PC-9 (cell line): ENCODE measurements at regions not wholly inside any gene's neighbourhood (a gene's known extent, or its start where the extent isn't known, plus 50 kb on each side); places are given as distances from the start of the nearest gene placed in this dataset.

Experiments
- BruUV-seq: library from RNA; stranded (reverse); fragments of 400-500 nt; replicated peaks from 2 replicates; lab custom pipeline; 2021; lab: Mats Ljungman, UMichigan
- CTCF ChIA-PET: fragments of 300-600 bp; sonication (Branson Sonifier 250); formaldehyde crosslinking; loops from one replicate; lab custom pipeline; 2022; ENCODE audit warnings: antibody characterized with exemption; lab: Charles Lee
- POLR2A ChIA-PET: fragments of 300-600 bp; sonication (Branson Sonifier 250); formaldehyde crosslinking; loops from one replicate; lab custom pipeline; 2022; ENCODE audit warnings: antibody characterized with exemption; ENCODE audit not compliant: unreplicated experiment; lab: Charles Lee
- DNase-seq, 2 experiments: peaks; one replicate each; pipeline versions ENCODE4 v3.0.0 to v3.0.0-alpha.2; 2015 to 2022; ENCODE audit warnings: mixed read lengths in 1 of 2
- H2AFZ ChIP-seq: fragments of 200-600 bp; sonication (generic); 2 replicates; pipeline ENCODE4 v1.8.1; 2017; ENCODE audit warnings: antibody characterized with exemption
- H3F3A ChIP-seq: fragments of 200-600 bp; sonication (generic); 2 replicates; pipeline ENCODE4 v1.8.1; 2017; ENCODE audit warnings: antibody characterized with exemption, mild to moderate bottlenecking, low read depth; ENCODE audit not compliant: insufficient read depth
- H3K27ac ChIP-seq: fragments of 200-600 bp; sonication (generic); 2 replicates; pipeline ENCODE4 v1.6.1; 2016; ENCODE audit warnings: mixed run types
- H3K27me3 ChIP-seq: fragments of 200-600 bp; sonication (generic); 2 replicates; pipeline ENCODE4 v1.6.1; 2016; ENCODE audit warnings: low read depth, mixed run types; ENCODE audit not compliant: insufficient read depth
- H3K36me3 ChIP-seq: fragments of 200-600 bp; sonication (generic); 2 replicates; pipeline ENCODE4 v1.6.1; 2016; ENCODE audit warnings: low read depth, mixed run types
- H3K4me1 ChIP-seq: fragments of 200-600 bp; sonication (generic); replicated peaks from 2 replicates; pipeline ENCODE4 v1.6.1; 2016; ENCODE audit warnings: mixed run types; ENCODE audit not compliant: insufficient read depth
- H3K4me2 ChIP-seq: fragments of 200-600 bp; sonication (generic); 2 replicates; pipeline ENCODE4 v1.6.1; 2017; ENCODE audit warnings: mixed run types
- H3K4me3 ChIP-seq: fragments of 200-600 bp; sonication (generic); 2 replicates; pipeline ENCODE4 v1.6.1; 2016; ENCODE audit warnings: mixed run types
- H3K79me2 ChIP-seq: fragments of 200-600 bp; sonication (generic); 2 replicates; pipeline ENCODE4 v1.6.1; 2017; ENCODE audit warnings: low read depth, mixed run types
- H3K9me2 ChIP-seq: fragments of 200-600 bp; sonication (generic); 2 replicates; pipeline ENCODE4 v1.8.1; 2017; ENCODE audit warnings: mild to moderate bottlenecking; ENCODE audit not compliant: insufficient read depth
- H3K9me3 ChIP-seq: fragments of 200-600 bp; sonication (generic); 2 replicates; pipeline ENCODE4 v1.8.1; 2016; ENCODE audit warnings: low read depth; ENCODE audit not compliant: insufficient read depth
- H4K20me1 ChIP-seq: fragments of 200-600 bp; sonication (generic); 2 replicates; pipeline ENCODE4 v1.8.1; 2017; ENCODE audit not compliant: insufficient read depth
- CTCF ChIP-seq: fragments of 200-600 bp; sonication (generic); conservative IDR thresholded peaks from 2 replicates; pipeline ENCODE4 v1.6.1; 2017; ENCODE audit warnings: mixed run types, antibody characterized with exemption, mild to moderate bottlenecking, moderate library complexity
- EZH2 ChIP-seq: fragments of 200-600 bp; sonication (generic); IDR thresholded peaks from 2 replicates; pipeline ENCODE4 v1.8.0; 2017; ENCODE audit warnings: antibody characterized with exemption, low read depth
- intact Hi-C: fragments of 100-400 bp; cut with micrococcal nuclease; formaldehyde crosslinking; loops from one replicate; pipeline ENCODE4 v1.10.0; 2022; ENCODE audit not compliant: unreplicated experiment

- Histone ChIP-seq H4K20me1 (no peaks in the 10 kb centered on the region), H3K4me1 (no peaks in the 10 kb centered on the region), H3K9me3 (no peaks in the 10 kb centered on the region), H3K27me3 (peaks cover 4% of the 10 kb centered on the region; the same call in 1 of the 2 replicates), H3K4me2 (no peak overlapping the region), H3K27ac (no peak overlapping the region), H3K4me3 (no peak overlapping the region), H3K9me2 (no peaks in the 10 kb centered on the region), H3K36me3 (no peaks in the 10 kb centered on the region), H3F3A (no peaks in the 10 kb centered on the region), H3K79me2 (no peaks in the 10 kb centered on the region), H2AFZ (no peak overlapping the region)
- POLR2A ChIA-PET: no interaction called here
- CTCF ChIA-PET: no interaction called here
- DNase-seq: no peak
- intact Hi-C loops: no loop called here
- TF ChIP-seq CTCF: no peak
- no peak for TF ChIP-seq EZH2
- BruUV-seq: no TSS peak
Observed at GRCh38 chrX:55326985-55327384, 62.3 kb upstream of the PAGE3 start.

- intact Hi-C loops: no loop called here
- Histone ChIP-seq H3K9me2 (no peaks in the 10 kb centered on the region), H3K79me2 (no peaks in the 10 kb centered on the region), H3K27me3 (no peaks in the 10 kb centered on the region), H3K9me3 (no peaks in the 10 kb centered on the region), H3K36me3 (no peaks in the 10 kb centered on the region), H3K4me3 (no peak overlapping the region), H3K27ac (no peak overlapping the region), H3K4me1 (no peaks in the 10 kb centered on the region), H3F3A (no peaks in the 10 kb centered on the region), H2AFZ (no peak overlapping the region), H3K4me2 (no peak overlapping the region), H4K20me1 (no peaks in the 10 kb centered on the region)
- no peak for TF ChIP-seq CTCF
- no peak for TF ChIP-seq EZH2
- no peak for DNase-seq
- POLR2A ChIA-PET: no interaction called here
- no TSS peak for BruUV-seq
- CTCF ChIA-PET: no interaction called here
Observed at GRCh38 chrX:55335296-55335695, 70.6 kb upstream of the PAGE3 start.

- POLR2A ChIA-PET: no interaction called here
- BruUV-seq: no TSS peak
- H4K20me1 ChIP-seq: no peaks in the 10 kb centered on the region
- H3K9me2 ChIP-seq: no peaks in the 10 kb centered on the region
- no peaks in the 10 kb centered on the region for H3K79me2 ChIP-seq
- TF ChIP-seq CTCF (no peak), EZH2 (no peak)
- H3K36me3 ChIP-seq: no peaks in the 10 kb centered on the region
- CTCF ChIA-PET: no interaction called here
- H3K4me2 ChIP-seq: no peak overlapping the region
- intact Hi-C loops: no loop called here
- H2AFZ ChIP-seq: no peak overlapping the region
- no peaks in the 10 kb centered on the region for H3K9me3 ChIP-seq
- no peak for DNase-seq
- H3F3A ChIP-seq: no peaks in the 10 kb centered on the region
- no peaks in the 10 kb centered on the region for H3K4me1 ChIP-seq
- no peak overlapping the region for H3K27ac ChIP-seq
- no peaks in the 10 kb centered on the region for H3K27me3 ChIP-seq
- H3K4me3 ChIP-seq: no peak overlapping the region
Observed at GRCh38 chrX:55336176-55336575, 71.5 kb upstream of the PAGE3 start.
